Epithelial cell of esophagus (primary cell): ENCODE measurements at regions not wholly inside any gene's neighbourhood (a gene's known extent, or its start where the extent isn't known, plus 50 kb on each side); places are given as distances from the start of the nearest gene placed in this dataset.

ENCODE experiments used
- DNase-seq: peaks from one replicate; pipeline ENCODE4 v3.0.0; 2010; ENCODE audit warnings: low read depth
- H3K4me3 ChIP-seq: 2 replicates; pipeline ENCODE4 v1.5.1; 2011; ENCODE audit warnings: mild to moderate bottlenecking, low read length, control low read depth
- CTCF ChIP-seq: IDR thresholded peaks from 2 replicates; pipeline ENCODE4 v1.5.1; 2011; ENCODE audit warnings: low read depth, mild to moderate bottlenecking, low read length, control low read depth, inconsistent platforms; ENCODE audit not compliant: insufficient read depth; ENCODE audit errors: missing control alignments

GRCh38 chr1:87474098-87474497 is 145.4 kb downstream of the LMO4 start:
- no peak overlapping the region for H3K4me3 ChIP-seq
- peak; percentile 6 for DNase-seq
- no peak for TF ChIP-seq CTCF

- peak; percentile 16 for TF ChIP-seq CTCF
- DNase-seq: peak; percentile 36
These were observed 149.6 kb downstream of the LMO4 start for GRCh38 chr1:87478231-87478630.

GRCh38 chr1:87495147-87495546 is 166.5 kb downstream of the LMO4 start:
- no peak overlapping the region for H3K4me3 ChIP-seq
- TF ChIP-seq CTCF: no peak
- DNase-seq: no peak

More at GRCh38 chr1:87478231-87478630, 149.6 kb downstream of the LMO4 start:
- H3K4me3 ChIP-seq: no peak overlapping the region

GRCh38 chr1:87495870-87496269 is 167.2 kb downstream of the LMO4 start:
- no peak for DNase-seq
- no peak for TF ChIP-seq CTCF
- no peak overlapping the region for H3K4me3 ChIP-seq

- DNase-seq: no peak
- no peak for TF ChIP-seq CTCF
- H3K4me3 ChIP-seq: no peak overlapping the region
These were observed 168.9 kb downstream of the LMO4 start for GRCh38 chr1:87497380-87498203.

GRCh38 chr1:87501738-87502137 is 173.1 kb downstream of the LMO4 start:
- TF ChIP-seq CTCF: peak; percentile 22
- no peak for DNase-seq
- no peak overlapping the region for H3K4me3 ChIP-seq
